WTC11 (cell line): ENCODE measurements at regions not wholly inside any gene's neighbourhood (a gene's known extent, or its start where the extent isn't known, plus 50 kb on each side); places are given as distances from the start of the nearest gene placed in this dataset.

Source experiments
- ATAC-seq: fragments of 200-7000 bp; cut with Tn5 transposase; 2 replicates; pipeline ENCODE4 v1.10.0; 2021; ENCODE audit warnings: mild to moderate bottlenecking, moderate library complexity
- CTCF ChIA-PET: fragments of 300-600 bp; sonication (Branson Sonifier 250); formaldehyde crosslinking; loops from one replicate; lab custom pipeline; 2021; ENCODE audit warnings: antibody characterized with exemption; lab: Charles Lee
- POLR2A ChIA-PET: fragments of 350-600 bp; sonication (Branson Sonifier 250); formaldehyde crosslinking; loops from one replicate; lab custom pipeline; 2021; ENCODE audit warnings: antibody characterized with exemption; lab: Charles Lee
- DNase-seq: peaks from one replicate; pipeline ENCODE4 v3.0.0; 2021; ENCODE audit warnings: low spot score
- H3K27ac Mint-ChIP-seq: 2 replicates; pipeline ENCODE4 v1.8.0; 2021; ENCODE audit warnings: mixed read lengths
- H3K27me3 Mint-ChIP-seq: 2 replicates; pipeline ENCODE4 v1.8.0; 2021; ENCODE audit warnings: low read depth, mild to moderate bottlenecking, moderate library complexity, mixed read lengths
- H3K36me3 Mint-ChIP-seq: 2 replicates; pipeline ENCODE4 v1.8.0; 2021; ENCODE audit warnings: mixed read lengths
- H3K4me1 Mint-ChIP-seq: 2 replicates; pipeline ENCODE4 v1.8.0; 2022; ENCODE audit warnings: mixed read lengths
- H3K4me3 Mint-ChIP-seq: 2 replicates; pipeline ENCODE4 v1.8.0; 2021; ENCODE audit warnings: mild to moderate bottlenecking, moderate library complexity, mixed read lengths
- H3K9me3 Mint-ChIP-seq: 2 replicates; pipeline ENCODE4 v1.8.0; 2021; ENCODE audit warnings: mixed read lengths
- ATF1 ChIP-seq: sonication (generic); formaldehyde crosslinking; IDR thresholded peaks from 2 replicates; pipeline ENCODE4 v1.8.1; 2023; ENCODE audit warnings: mild to moderate bottlenecking, moderate library complexity, missing genetic modification reagents
- CBFB ChIP-seq: sonication (generic); formaldehyde crosslinking; IDR thresholded peaks from 2 replicates; pipeline ENCODE4 v1.8.1; 2022; ENCODE audit warnings: mild to moderate bottlenecking, low read depth, missing genetic modification reagents
- ELF4 ChIP-seq: sonication (generic); formaldehyde crosslinking; IDR thresholded peaks from 2 replicates; pipeline ENCODE4 v1.8.1; 2022; ENCODE audit warnings: low read depth, mild to moderate bottlenecking, moderate library complexity, missing genetic modification reagents
- FOXK1 ChIP-seq: sonication (generic); formaldehyde crosslinking; IDR thresholded peaks from 2 replicates; pipeline ENCODE4 v1.8.0; 2022; ENCODE audit warnings: mild to moderate bottlenecking, moderate library complexity, missing genetic modification reagents
- GABPB1 ChIP-seq: sonication (generic); formaldehyde crosslinking; IDR thresholded peaks from 2 replicates; pipeline ENCODE4 v1.8.1; 2023; ENCODE audit warnings: mild to moderate bottlenecking, missing genetic modification reagents
- JUN ChIP-seq: sonication (generic); formaldehyde crosslinking; IDR thresholded peaks from 2 replicates; pipeline ENCODE4 v1.8.0; 2023; ENCODE audit warnings: mild to moderate bottlenecking, missing genetic modification reagents
- MYBL2 ChIP-seq: sonication (generic); formaldehyde crosslinking; IDR thresholded peaks from 2 replicates; pipeline ENCODE4 v1.8.1; 2023; ENCODE audit warnings: mild to moderate bottlenecking, moderate library complexity, missing genetic modification reagents
- NFE2L1 ChIP-seq: sonication (generic); formaldehyde crosslinking; IDR thresholded peaks from 2 replicates; pipeline ENCODE4 v1.8.1; 2023; ENCODE audit warnings: missing genetic modification reagents
- NR1H2 ChIP-seq: sonication (generic); formaldehyde crosslinking; IDR thresholded peaks from 2 replicates; pipeline ENCODE4 v1.9.0; 2021; ENCODE audit warnings: mild to moderate bottlenecking, moderate library complexity, missing genetic modification reagents
- RELA ChIP-seq: sonication (generic); formaldehyde crosslinking; IDR thresholded peaks from 2 replicates; pipeline ENCODE4 v1.8.1; 2022; ENCODE audit warnings: missing genetic modification reagents, mild to moderate bottlenecking, borderline replicate concordance
- SMAD3 ChIP-seq: sonication (generic); formaldehyde crosslinking; IDR thresholded peaks from 2 replicates; pipeline ENCODE4 v1.8.0; 2022; ENCODE audit warnings: missing genetic modification reagents, mild to moderate bottlenecking, borderline replicate concordance
- TEAD4 ChIP-seq: sonication (generic); formaldehyde crosslinking; IDR thresholded peaks from 2 replicates; pipeline ENCODE4 v1.8.0; 2022; ENCODE audit warnings: mild to moderate bottlenecking, missing genetic modification reagents
- TP53 ChIP-seq: sonication (generic); formaldehyde crosslinking; IDR thresholded peaks from 2 replicates; pipeline ENCODE4 v1.8.1; 2023; ENCODE audit warnings: mild to moderate bottlenecking, missing genetic modification reagents
- ZNF121 ChIP-seq: sonication (generic); formaldehyde crosslinking; IDR thresholded peaks from 2 replicates; pipeline ENCODE4 v1.8.0; 2023; ENCODE audit warnings: missing genetic modification reagents
- TF ChIP-seq, protein P1 (sequence below): fragments of 250-450 bp; sonication (Bioruptor Pico); IDR thresholded peaks from 2 replicates; pipeline ENCODE4 v1.9.0; 2021; ENCODE audit warnings: mild to moderate bottlenecking, borderline replicate concordance
- TF ChIP-seq, protein P2 (sequence below): sonication (generic); formaldehyde crosslinking; IDR thresholded peaks from 2 replicates; pipeline ENCODE4 v1.8.1; 2023; ENCODE audit warnings: mild to moderate bottlenecking, moderate library complexity, missing genetic modification reagents
- TF ChIP-seq, protein P3 (sequence below): sonication (generic); formaldehyde crosslinking; IDR thresholded peaks from 2 replicates; pipeline ENCODE4 v1.8.0; 2023; ENCODE audit warnings: missing genetic modification reagents
- TF ChIP-seq, protein P4 (sequence below): sonication (generic); formaldehyde crosslinking; IDR thresholded peaks from 2 replicates; pipeline ENCODE4 v1.8.0; 2022; ENCODE audit warnings: mild to moderate bottlenecking, missing genetic modification reagents
- TF ChIP-seq, protein P5 (sequence below): sonication (generic); formaldehyde crosslinking; IDR thresholded peaks from 2 replicates; pipeline ENCODE4 v1.8.1; 2022; ENCODE audit warnings: low read depth, mild to moderate bottlenecking, moderate library complexity, missing genetic modification reagents, borderline replicate concordance
- TF ChIP-seq, protein P6 (sequence below): sonication (generic); formaldehyde crosslinking; IDR thresholded peaks from 2 replicates; pipeline ENCODE4 v1.8.1; 2022; ENCODE audit warnings: mild to moderate bottlenecking, moderate library complexity, missing genetic modification reagents
- TF ChIP-seq, protein P7 (sequence below): sonication (generic); formaldehyde crosslinking; conservative IDR thresholded peaks from 2 replicates; pipeline ENCODE4 v1.8.1; 2023; ENCODE audit warnings: mild to moderate bottlenecking, low read depth, missing genetic modification reagents, moderate library complexity

DNA sequence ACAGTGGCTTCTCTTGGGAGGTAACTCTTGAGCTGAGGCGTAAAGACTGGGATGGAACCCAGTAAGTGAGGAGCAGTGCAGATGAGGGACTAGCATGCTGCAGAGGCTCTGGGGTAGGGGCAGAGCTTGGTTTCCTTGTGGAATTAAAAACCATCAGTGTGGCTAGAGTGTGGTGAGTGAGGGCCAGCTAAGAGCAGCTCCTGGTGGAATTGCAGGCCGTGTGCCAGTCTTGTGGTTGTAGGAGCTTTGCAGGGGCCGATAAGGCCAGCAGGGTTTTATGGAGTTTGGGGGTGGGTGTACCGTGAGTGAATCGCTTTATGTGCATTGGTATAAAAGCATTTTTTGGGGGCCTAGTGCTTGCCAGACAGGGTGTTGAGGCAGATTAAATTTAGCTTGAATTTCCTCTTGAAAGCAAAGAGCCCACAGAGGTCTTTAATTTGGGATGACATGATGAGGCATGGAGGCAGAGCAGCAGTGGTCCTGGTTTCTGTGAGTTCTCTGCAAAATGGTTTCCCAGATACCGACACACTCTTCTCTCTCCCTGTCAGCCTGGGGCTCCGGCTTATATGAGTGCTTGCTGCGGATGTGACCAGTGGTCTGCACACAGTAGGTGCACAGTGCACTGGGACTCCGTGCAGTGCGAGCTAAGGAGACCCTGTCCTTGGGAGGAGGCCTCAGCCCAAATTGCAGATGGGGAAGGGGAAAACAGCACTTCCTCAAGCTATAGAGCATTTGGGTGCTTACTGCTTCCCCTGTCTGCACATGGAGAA lies 176.4 kb upstream of the PITX1 start (continued):
- TF ChIP-seq, protein P1, sequence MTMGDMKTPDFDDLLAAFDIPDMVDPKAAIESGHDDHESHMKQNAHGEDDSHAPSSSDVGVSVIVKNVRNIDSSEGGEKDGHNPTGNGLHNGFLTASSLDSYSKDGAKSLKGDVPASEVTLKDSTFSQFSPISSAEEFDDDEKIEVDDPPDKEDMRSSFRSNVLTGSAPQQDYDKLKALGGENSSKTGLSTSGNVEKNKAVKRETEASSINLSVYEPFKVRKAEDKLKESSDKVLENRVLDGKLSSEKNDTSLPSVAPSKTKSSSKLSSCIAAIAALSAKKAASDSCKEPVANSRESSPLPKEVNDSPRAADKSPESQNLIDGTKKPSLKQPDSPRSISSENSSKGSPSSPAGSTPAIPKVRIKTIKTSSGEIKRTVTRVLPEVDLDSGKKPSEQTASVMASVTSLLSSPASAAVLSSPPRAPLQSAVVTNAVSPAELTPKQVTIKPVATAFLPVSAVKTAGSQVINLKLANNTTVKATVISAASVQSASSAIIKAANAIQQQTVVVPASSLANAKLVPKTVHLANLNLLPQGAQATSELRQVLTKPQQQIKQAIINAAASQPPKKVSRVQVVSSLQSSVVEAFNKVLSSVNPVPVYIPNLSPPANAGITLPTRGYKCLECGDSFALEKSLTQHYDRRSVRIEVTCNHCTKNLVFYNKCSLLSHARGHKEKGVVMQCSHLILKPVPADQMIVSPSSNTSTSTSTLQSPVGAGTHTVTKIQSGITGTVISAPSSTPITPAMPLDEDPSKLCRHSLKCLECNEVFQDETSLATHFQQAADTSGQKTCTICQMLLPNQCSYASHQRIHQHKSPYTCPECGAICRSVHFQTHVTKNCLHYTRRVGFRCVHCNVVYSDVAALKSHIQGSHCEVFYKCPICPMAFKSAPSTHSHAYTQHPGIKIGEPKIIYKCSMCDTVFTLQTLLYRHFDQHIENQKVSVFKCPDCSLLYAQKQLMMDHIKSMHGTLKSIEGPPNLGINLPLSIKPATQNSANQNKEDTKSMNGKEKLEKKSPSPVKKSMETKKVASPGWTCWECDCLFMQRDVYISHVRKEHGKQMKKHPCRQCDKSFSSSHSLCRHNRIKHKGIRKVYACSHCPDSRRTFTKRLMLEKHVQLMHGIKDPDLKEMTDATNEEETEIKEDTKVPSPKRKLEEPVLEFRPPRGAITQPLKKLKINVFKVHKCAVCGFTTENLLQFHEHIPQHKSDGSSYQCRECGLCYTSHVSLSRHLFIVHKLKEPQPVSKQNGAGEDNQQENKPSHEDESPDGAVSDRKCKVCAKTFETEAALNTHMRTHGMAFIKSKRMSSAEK (CRISPR knock-in tag): no peak
- no peak for TF ChIP-seq TP53 (CRISPR knock-in tag)
- no peak for TF ChIP-seq RELA
- no peak for TF ChIP-seq TEAD4 (CRISPR knock-in tag)
- TF ChIP-seq, protein P2, sequence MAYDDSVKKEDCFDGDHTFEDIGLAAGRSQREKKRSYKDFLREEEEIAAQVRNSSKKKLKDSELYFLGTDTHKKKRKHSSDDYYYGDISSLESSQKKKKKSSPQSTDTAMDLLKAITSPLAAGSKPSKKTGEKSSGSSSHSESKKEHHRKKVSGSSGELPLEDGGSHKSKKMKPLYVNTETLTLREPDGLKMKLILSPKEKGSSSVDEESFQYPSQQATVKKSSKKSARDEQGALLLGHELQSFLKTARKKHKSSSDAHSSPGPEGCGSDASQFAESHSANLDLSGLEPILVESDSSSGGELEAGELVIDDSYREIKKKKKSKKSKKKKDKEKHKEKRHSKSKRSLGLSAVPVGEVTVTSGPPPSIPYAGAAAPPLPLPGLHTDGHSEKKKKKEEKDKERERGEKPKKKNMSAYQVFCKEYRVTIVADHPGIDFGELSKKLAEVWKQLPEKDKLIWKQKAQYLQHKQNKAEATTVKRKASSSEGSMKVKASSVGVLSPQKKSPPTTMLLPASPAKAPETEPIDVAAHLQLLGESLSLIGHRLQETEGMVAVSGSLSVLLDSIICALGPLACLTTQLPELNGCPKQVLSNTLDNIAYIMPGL (CRISPR knock-in tag): no peak

DNA sequence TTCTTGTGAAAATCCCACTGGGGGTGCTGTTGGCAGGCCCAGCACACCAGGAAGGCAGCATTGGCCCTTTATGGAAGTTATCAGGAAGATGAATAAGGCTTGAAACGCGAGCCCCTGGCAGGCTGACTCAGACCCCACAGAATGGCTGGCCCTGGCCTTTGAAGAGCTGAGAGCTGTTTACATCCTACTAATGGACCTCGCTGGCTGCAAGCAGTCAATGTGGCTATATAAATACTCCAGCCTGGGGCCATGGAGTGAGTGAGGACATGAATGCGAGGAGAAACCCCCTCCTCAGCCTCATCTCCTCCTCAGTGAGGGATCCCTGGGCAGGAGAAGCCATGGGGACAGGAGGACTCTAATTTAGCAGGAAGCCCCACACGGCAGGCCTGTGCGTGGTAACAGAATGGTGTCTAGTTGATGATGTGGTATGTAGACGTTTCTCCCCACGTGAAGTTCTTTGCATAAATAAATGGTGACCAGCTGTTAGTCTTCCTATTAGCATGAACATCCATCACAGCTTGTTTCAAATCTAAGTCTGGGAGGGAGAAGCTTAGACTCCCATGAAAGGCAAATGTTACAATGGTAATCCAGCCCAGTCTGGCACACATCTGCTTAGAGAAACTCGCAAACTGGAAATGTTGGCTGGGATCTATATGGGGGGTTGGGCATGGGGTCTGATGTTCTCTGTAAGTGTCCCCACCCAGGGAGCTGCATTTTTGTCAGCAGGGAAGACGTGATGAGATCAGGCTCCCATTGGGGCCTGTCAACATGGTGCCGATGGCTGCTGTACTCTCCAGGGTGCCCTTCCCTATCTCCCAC lies 175.1 kb upstream of the PITX1 start:
- ChIA-PET CTCF (interaction anchor here (1.3 to 1.4 kb wide), 2 partner anchors 18 to 29 kb away, joined by 3 to 5 read pairs; no protein-coding TSS in a partner anchor), POLR2A (no interaction called here)
- Mint-ChIP-seq H3K9me3 (peaks cover 2% of the 10 kb centered on the region; the same call in 1 of the 2 replicates), H3K4me3 (no peak overlapping the region), H3K36me3 (peaks cover 2% of the 10 kb centered on the region; the same call in 1 of the 2 replicates), H3K27ac (no peak overlapping the region), H3K27me3 (peaks cover 35% of the 10 kb centered on the region), H3K4me1 (peaks cover 38% of the 10 kb centered on the region)
- DNase-seq (no peak), ATAC-seq (peak; percentile 42)
- TF ChIP-seq, protein P3, sequence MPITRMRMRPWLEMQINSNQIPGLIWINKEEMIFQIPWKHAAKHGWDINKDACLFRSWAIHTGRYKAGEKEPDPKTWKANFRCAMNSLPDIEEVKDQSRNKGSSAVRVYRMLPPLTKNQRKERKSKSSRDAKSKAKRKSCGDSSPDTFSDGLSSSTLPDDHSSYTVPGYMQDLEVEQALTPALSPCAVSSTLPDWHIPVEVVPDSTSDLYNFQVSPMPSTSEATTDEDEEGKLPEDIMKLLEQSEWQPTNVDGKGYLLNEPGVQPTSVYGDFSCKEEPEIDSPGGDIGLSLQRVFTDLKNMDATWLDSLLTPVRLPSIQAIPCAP (CRISPR knock-in tag): no peak
- TF ChIP-seq ELF4 (no peak), CBFB (no peak), GABPB1 (CRISPR knock-in tag) (no peak), ZNF121 (CRISPR knock-in tag) (no peak), ATF1 (CRISPR knock-in tag) (no peak), NFE2L1 (CRISPR knock-in tag) (no peak), MYBL2 (CRISPR knock-in tag) (no peak), FOXK1 (CRISPR knock-in tag) (no peak), SMAD3 (CRISPR knock-in tag) (no peak), NR1H2 (no peak), JUN (CRISPR knock-in tag) (no peak)
- TF ChIP-seq, protein P4, sequence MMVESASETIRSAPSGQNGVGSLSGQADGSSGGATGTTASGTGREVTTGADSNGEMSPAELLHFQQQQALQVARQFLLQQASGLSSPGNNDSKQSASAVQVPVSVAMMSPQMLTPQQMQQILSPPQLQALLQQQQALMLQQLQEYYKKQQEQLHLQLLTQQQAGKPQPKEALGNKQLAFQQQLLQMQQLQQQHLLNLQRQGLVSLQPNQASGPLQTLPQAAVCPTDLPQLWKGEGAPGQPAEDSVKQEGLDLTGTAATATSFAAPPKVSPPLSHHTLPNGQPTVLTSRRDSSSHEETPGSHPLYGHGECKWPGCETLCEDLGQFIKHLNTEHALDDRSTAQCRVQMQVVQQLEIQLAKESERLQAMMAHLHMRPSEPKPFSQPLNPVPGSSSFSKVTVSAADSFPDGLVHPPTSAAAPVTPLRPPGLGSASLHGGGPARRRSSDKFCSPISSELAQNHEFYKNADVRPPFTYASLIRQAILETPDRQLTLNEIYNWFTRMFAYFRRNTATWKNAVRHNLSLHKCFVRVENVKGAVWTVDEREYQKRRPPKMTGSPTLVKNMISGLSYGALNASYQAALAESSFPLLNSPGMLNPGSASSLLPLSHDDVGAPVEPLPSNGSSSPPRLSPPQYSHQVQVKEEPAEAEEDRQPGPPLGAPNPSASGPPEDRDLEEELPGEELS (CRISPR knock-in tag): no peak
- TF ChIP-seq, protein P5, sequence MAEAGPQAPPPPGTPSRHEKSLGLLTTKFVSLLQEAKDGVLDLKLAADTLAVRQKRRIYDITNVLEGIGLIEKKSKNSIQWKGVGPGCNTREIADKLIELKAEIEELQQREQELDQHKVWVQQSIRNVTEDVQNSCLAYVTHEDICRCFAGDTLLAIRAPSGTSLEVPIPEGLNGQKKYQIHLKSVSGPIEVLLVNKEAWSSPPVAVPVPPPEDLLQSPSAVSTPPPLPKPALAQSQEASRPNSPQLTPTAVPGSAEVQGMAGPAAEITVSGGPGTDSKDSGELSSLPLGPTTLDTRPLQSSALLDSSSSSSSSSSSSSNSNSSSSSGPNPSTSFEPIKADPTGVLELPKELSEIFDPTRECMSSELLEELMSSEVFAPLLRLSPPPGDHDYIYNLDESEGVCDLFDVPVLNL (CRISPR knock-in tag): no peak
- TF ChIP-seq, protein P6, sequence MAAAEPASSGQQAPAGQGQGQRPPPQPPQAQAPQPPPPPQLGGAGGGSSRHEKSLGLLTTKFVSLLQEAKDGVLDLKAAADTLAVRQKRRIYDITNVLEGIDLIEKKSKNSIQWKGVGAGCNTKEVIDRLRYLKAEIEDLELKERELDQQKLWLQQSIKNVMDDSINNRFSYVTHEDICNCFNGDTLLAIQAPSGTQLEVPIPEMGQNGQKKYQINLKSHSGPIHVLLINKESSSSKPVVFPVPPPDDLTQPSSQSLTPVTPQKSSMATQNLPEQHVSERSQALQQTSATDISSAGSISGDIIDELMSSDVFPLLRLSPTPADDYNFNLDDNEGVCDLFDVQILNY (CRISPR knock-in tag): no peak
- TF ChIP-seq, protein P7, sequence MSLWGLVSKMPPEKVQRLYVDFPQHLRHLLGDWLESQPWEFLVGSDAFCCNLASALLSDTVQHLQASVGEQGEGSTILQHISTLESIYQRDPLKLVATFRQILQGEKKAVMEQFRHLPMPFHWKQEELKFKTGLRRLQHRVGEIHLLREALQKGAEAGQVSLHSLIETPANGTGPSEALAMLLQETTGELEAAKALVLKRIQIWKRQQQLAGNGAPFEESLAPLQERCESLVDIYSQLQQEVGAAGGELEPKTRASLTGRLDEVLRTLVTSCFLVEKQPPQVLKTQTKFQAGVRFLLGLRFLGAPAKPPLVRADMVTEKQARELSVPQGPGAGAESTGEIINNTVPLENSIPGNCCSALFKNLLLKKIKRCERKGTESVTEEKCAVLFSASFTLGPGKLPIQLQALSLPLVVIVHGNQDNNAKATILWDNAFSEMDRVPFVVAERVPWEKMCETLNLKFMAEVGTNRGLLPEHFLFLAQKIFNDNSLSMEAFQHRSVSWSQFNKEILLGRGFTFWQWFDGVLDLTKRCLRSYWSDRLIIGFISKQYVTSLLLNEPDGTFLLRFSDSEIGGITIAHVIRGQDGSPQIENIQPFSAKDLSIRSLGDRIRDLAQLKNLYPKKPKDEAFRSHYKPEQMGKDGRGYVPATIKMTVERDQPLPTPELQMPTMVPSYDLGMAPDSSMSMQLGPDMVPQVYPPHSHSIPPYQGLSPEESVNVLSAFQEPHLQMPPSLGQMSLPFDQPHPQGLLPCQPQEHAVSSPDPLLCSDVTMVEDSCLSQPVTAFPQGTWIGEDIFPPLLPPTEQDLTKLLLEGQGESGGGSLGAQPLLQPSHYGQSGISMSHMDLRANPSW (CRISPR knock-in tag): no peak
